ENCODE measurements at regions not wholly inside any gene's neighbourhood (a gene's known extent, or its start where the extent isn't known, plus 50 kb on each side); places are given as distances from the start of the nearest gene placed in this dataset.

DNA sequence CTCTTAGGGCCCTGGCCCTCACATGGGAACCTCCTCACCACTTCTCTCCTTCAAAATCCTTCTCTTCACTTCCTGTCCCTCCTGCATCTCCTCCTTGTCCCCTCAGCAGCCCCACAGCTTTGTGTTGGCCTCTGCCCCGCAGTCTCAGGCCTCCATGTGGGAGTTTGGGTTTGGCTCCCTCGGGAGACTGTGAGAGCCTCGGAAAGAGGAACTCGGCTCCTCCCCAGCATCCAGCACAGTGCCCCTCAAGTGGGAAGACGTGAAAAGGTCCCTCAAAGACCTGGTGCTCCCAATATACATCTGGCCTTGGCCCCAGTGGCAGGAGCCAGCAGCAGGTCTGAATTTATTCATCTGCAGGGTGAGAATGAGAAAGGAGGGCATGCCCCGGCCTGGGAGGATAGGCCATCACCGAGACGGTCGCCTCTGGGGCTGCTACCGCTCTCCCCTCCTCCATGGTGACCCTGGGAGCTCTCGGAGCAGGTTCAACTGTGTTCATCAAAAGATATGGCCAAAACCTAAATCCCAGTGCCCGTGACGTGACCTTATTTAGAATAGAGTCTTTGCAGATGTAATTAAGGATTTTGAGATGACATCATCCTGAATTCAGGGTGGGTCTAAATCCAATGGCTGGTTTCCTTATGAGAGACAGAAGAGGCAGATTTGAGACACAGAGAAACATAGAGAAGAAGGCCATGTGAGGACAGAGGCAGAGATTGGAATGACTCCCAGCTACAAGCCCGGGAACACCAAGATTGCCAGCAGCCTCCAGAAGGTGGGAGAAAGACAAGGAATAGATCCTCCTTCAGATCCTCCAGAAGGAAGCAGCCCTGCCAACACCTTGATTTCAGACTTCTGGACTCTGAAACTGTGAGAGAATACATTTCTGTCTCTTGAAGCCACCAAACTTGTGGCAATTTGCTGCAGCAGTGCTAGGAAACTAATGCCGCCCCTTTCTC is 135.1 kb downstream of the MRM1 start:
- H3K4me3 ChIP-seq (ENCODE audit: low read depth, low read length), result no peak overlapping the region
- no peaks in the 10 kb centered on the region for H3K36me3 ChIP-seq (ENCODE audit: control insufficient read depth, insufficient read depth, low read length)
- peaks cover 7% of the 10 kb centered on the region for H3K4me1 ChIP-seq (ENCODE audit: control insufficient read depth, insufficient read depth, low read length)
- peaks cover 5% of the 10 kb centered on the region for H3K27me3 ChIP-seq (ENCODE audit: control insufficient read depth, insufficient read depth, low read length)
- DNase-seq (ENCODE audit: low read depth in 4 of 6, low spot score in 6 of 6), result peak in 1 of 6 donors; percentile 53
- H3K27ac ChIP-seq (ENCODE audit: low read depth, low read length), result no peak overlapping the region
- H3K9me3 ChIP-seq (ENCODE audit: control insufficient read depth, insufficient read depth, low read length), result no peaks in the 10 kb centered on the region
- WGBS (ENCODE audit: insufficient coverage), result 76% methylated on average over 6 of the region's 15 CpGs

GRCh38 chr17:36739208-36739607 is 137.8 kb downstream of the MRM1 start:
- Histone ChIP-seq H3K36me3 (ENCODE audit: control insufficient read depth, insufficient read depth, low read length) (no peaks in the 10 kb centered on the region), H3K4me3 (ENCODE audit: low read depth, low read length) (no peak overlapping the region), H3K27me3 (ENCODE audit: control insufficient read depth, insufficient read depth, low read length) (peaks cover 3% of the 10 kb centered on the region), H3K9me3 (ENCODE audit: control insufficient read depth, insufficient read depth, low read length) (no peaks in the 10 kb centered on the region), H3K4me1 (ENCODE audit: control insufficient read depth, insufficient read depth, low read length) (peaks cover 7% of the 10 kb centered on the region), H3K27ac (ENCODE audit: low read depth, low read length) (no peak overlapping the region)
- DNase-seq (ENCODE audit: low read depth in 4 of 6, low spot score in 6 of 6), result no peak
- 88% methylated on average over 6 of the region's 6 CpGs for WGBS (ENCODE audit: insufficient coverage)

- Histone ChIP-seq H3K9me3 (ENCODE audit: control insufficient read depth, insufficient read depth, low read length) (peaks cover 2% of the 10 kb centered on the region), H3K4me3 (ENCODE audit: low read depth, low read length) (no peak overlapping the region), H3K4me1 (ENCODE audit: control insufficient read depth, insufficient read depth, low read length) (peaks cover 7% of the 10 kb centered on the region), H3K27ac (ENCODE audit: low read depth, low read length) (no peak overlapping the region), H3K27me3 (ENCODE audit: control insufficient read depth, insufficient read depth, low read length) (peaks cover 3% of the 10 kb centered on the region), H3K36me3 (ENCODE audit: control insufficient read depth, insufficient read depth, low read length) (no peaks in the 10 kb centered on the region)
- 84% methylated on average over 8 of the region's 8 CpGs for WGBS (ENCODE audit: insufficient coverage)
- DNase-seq (ENCODE audit: low read depth in 4 of 6, low spot score in 6 of 6), result no peak
Measured at GRCh38 chr17:36740157-36740556, 138.8 kb downstream of the MRM1 start.

DNA sequence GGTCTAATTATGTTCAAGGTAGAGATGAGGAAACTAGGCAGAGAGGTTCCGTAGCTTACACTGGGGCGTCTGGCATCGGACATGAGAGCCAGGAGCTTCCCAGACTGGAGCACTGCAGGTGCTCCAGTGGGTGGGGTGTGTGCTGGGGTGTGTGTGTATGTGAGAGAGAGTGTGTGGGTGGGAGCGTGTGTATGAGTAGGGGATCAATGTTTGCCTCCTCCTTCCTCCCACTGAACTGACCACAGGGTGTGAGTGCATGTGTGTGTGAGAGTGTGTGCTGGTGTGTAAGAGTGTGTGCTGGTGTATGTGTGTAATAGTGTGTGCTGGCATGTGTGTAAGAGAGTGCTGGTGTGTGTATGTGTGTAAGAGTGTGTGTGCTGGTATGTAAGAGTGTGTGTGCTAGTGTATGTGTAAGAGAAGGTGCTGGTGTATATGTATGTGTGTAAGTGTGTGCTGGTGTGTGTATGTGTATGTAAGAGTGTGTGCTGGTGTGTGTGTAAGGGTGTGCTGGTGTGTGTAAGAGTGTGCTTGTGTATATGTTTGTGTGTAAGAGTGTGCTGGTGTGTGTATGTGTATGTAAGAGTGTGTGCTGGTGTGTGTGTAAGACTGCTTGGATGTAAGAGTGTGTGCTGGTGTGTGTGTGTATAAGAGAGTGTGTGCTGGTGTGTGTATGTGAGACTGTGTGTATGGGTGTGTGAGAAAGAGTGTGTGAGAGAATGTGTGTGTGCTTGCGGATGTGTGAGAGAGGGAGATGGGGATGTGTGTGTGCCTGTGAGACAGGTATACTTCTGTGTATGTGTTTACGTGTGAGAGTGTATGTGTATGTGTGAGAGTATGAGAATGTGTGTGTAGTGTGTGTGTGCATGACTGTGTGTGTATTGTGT is 139.9 kb downstream of the MRM1 start:
- DNase-seq (ENCODE audit: low read depth in 4 of 6, low spot score in 6 of 6), result no peak

DNA sequence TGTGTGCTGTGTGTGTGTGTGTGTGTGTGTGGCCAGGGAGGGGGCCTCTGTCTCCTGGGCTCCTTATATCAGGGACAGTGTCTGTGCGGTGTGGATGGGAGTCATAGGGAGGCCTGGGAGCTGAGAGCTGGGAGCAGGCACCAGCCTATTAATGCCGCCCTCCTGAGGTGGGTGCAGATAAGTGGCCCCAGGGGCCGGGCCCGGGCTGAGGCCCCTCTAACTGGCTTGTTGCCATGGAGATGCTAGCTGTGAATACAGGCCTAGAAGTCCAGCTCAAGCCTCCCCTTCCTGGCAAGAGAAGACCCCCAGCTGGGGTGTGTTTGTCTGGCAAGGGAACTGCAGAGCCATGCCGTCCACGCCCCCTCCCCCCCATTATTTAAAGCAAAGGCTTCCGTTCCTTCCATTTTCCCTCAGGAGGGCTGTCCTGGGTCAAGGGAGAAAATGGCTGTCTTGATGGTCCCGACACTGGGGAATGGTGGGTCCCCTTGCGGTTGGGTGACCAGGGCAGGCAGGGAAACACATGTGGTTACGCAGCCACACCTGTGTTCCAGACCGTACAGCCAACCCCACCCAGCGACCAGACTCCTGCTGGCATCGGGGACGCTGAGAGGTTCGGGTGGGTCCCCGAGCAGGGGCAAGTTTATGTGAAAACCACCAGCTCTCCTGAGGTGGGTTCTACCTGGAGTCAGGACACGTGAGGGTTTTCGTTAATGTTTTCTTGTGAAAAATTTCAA is 141.1 kb downstream of the MRM1 start:
- H3K36me3 ChIP-seq (ENCODE audit: control insufficient read depth, insufficient read depth, low read length), result no peaks in the 10 kb centered on the region
- 58% methylated on average over 15 of the region's 18 CpGs for WGBS (ENCODE audit: insufficient coverage)
- H3K27ac ChIP-seq (ENCODE audit: low read depth, low read length), result no peak overlapping the region
- H3K4me3 ChIP-seq (ENCODE audit: low read depth, low read length), result no peak overlapping the region
- peaks cover 2% of the 10 kb centered on the region for H3K9me3 ChIP-seq (ENCODE audit: control insufficient read depth, insufficient read depth, low read length)
- DNase-seq (ENCODE audit: low read depth in 4 of 6, low spot score in 6 of 6), result peak in 2 of 6 donors; percentile 37 to 65
- no peaks in the 10 kb centered on the region for H3K27me3 ChIP-seq (ENCODE audit: control insufficient read depth, insufficient read depth, low read length)
- H3K4me1 ChIP-seq (ENCODE audit: control insufficient read depth, insufficient read depth, low read length), result peaks cover 9% of the 10 kb centered on the region

More for the DNA sequence above, 139.9 kb downstream of the MRM1 start:
- Histone ChIP-seq H3K4me1 (ENCODE audit: control insufficient read depth, insufficient read depth, low read length) (peaks cover 7% of the 10 kb centered on the region), H3K9me3 (ENCODE audit: control insufficient read depth, insufficient read depth, low read length) (peaks cover 2% of the 10 kb centered on the region), H3K4me3 (ENCODE audit: low read depth, low read length) (no peak overlapping the region), H3K27ac (ENCODE audit: low read depth, low read length) (no peak overlapping the region), H3K27me3 (ENCODE audit: control insufficient read depth, insufficient read depth, low read length) (no peaks in the 10 kb centered on the region), H3K36me3 (ENCODE audit: control insufficient read depth, insufficient read depth, low read length) (no peaks in the 10 kb centered on the region)
- 98% methylated on average over 6 of the region's 6 CpGs for WGBS (ENCODE audit: insufficient coverage)

DNA sequence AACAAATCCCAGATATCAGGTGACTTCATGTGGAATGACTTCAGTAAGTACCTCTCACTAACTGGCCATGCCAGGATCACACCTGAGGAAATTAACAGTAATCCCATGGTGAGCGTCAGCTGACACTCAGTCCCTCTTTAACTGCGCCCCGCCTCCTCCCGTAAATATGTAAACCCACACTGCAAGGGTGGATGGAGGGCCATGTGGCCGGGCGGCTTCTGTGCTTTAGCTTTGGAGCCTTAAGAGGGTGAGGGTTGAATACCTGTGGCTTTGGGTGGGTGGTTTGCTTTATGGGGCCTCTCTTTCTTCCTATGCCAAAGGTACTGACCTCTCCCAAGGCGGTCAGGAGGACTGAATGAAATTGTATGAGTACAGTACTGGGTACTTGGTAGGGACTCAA is 141.7 kb downstream of the MRM1 start:
- DNase-seq (ENCODE audit: low read depth in 4 of 6, low spot score in 6 of 6), result no peak
- Histone ChIP-seq H3K4me3 (ENCODE audit: low read depth, low read length) (no peak overlapping the region), H3K9me3 (ENCODE audit: control insufficient read depth, insufficient read depth, low read length) (peaks cover 2% of the 10 kb centered on the region), H3K27ac (ENCODE audit: low read depth, low read length) (no peak overlapping the region), H3K36me3 (ENCODE audit: control insufficient read depth, insufficient read depth, low read length) (no peaks in the 10 kb centered on the region), H3K27me3 (ENCODE audit: control insufficient read depth, insufficient read depth, low read length) (no peaks in the 10 kb centered on the region), H3K4me1 (ENCODE audit: control insufficient read depth, insufficient read depth, low read length) (peaks cover 9% of the 10 kb centered on the region)
- 90% methylated on average over 2 of the region's 7 CpGs for WGBS (ENCODE audit: insufficient coverage)

- Histone ChIP-seq H3K36me3 (ENCODE audit: control insufficient read depth, insufficient read depth, low read length) (no peaks in the 10 kb centered on the region), H3K4me1 (ENCODE audit: control insufficient read depth, insufficient read depth, low read length) (peaks cover 21% of the 10 kb centered on the region), H3K27ac (ENCODE audit: low read depth, low read length) (no peak overlapping the region), H3K4me3 (ENCODE audit: low read depth, low read length) (no peak overlapping the region), H3K9me3 (ENCODE audit: control insufficient read depth, insufficient read depth, low read length) (peaks cover 2% of the 10 kb centered on the region), H3K27me3 (ENCODE audit: control insufficient read depth, insufficient read depth, low read length) (no peaks in the 10 kb centered on the region)
- peak in 2 of 6 donors; percentile 33 to 93 for DNase-seq (ENCODE audit: low read depth in 4 of 6, low spot score in 6 of 6)
- 76% methylated on average over 9 of the region's 18 CpGs for WGBS (ENCODE audit: insufficient coverage)
Measured at GRCh38 chr17:36746381-36747053, 145.1 kb downstream of the MRM1 start.

DNA sequence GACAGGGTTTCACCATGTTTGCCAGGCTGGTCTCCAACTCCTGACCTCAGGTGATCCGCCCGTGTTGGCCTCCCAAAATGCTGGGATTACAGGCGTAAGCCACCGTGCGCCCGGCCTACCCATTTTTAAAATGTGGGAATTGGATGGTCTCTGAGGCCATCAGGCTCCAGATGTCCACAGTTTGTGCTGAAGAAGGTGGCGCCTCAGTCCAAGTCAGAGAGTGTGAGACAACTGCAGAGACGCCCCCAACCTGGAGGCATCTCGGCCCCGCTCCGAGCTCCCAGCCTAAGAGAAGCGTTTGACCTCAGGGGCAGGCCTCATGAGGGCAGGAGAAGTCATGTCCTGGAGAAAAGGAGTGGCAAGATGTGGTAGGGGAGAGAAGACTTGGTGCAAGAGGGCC is 146.5 kb downstream of the MRM1 start:
- WGBS (ENCODE audit: insufficient coverage), result 95% methylated on average over 12 of the region's 12 CpGs
- Histone ChIP-seq H3K4me3 (ENCODE audit: low read depth, low read length) (no peak overlapping the region), H3K9me3 (ENCODE audit: control insufficient read depth, insufficient read depth, low read length) (peaks cover 2% of the 10 kb centered on the region), H3K36me3 (ENCODE audit: control insufficient read depth, insufficient read depth, low read length) (no peaks in the 10 kb centered on the region), H3K27me3 (ENCODE audit: control insufficient read depth, insufficient read depth, low read length) (no peaks in the 10 kb centered on the region), H3K27ac (ENCODE audit: low read depth, low read length) (no peak overlapping the region), H3K4me1 (ENCODE audit: control insufficient read depth, insufficient read depth, low read length) (peaks cover 13% of the 10 kb centered on the region)
- no peak for DNase-seq (ENCODE audit: low read depth in 4 of 6, low spot score in 6 of 6)

- H3K4me3 ChIP-seq (ENCODE audit: low read depth, low read length), result no peak overlapping the region
- 49% methylated on average over 5 of the region's 10 CpGs for WGBS (ENCODE audit: insufficient coverage)
Measured at GRCh38 chr17:36748272-36748671, 146.9 kb downstream of the MRM1 start.

More at GRCh38 chr17:36748272-36748671, 146.9 kb downstream of the MRM1 start:
- DNase-seq (ENCODE audit: low read depth in 4 of 6, low spot score in 6 of 6), result peak in 1 of 6 donors; percentile 63
- peaks cover 2% of the 10 kb centered on the region for H3K9me3 ChIP-seq (ENCODE audit: control insufficient read depth, insufficient read depth, low read length)
- H3K36me3 ChIP-seq (ENCODE audit: control insufficient read depth, insufficient read depth, low read length), result no peaks in the 10 kb centered on the region
- no peak overlapping the region for H3K27ac ChIP-seq (ENCODE audit: low read depth, low read length)
- no peaks in the 10 kb centered on the region for H3K27me3 ChIP-seq (ENCODE audit: control insufficient read depth, insufficient read depth, low read length)
- peaks cover 13% of the 10 kb centered on the region for H3K4me1 ChIP-seq (ENCODE audit: control insufficient read depth, insufficient read depth, low read length)

Measured in spinal cord (tissue), 9 donors.